T-helper 2 cell (primary cell): ENCODE measurements at regions not wholly inside any gene's neighbourhood (a gene's known extent, or its start where the extent isn't known, plus 50 kb on each side); places are given as distances from the start of the nearest gene placed in this dataset.

Experiments used
- DNase-seq, 5 experiments: peaks; one replicate each; pipeline versions ENCODE4 v3.0.0 to v3.0.0-alpha.2; 2012 to 2022

DNA sequence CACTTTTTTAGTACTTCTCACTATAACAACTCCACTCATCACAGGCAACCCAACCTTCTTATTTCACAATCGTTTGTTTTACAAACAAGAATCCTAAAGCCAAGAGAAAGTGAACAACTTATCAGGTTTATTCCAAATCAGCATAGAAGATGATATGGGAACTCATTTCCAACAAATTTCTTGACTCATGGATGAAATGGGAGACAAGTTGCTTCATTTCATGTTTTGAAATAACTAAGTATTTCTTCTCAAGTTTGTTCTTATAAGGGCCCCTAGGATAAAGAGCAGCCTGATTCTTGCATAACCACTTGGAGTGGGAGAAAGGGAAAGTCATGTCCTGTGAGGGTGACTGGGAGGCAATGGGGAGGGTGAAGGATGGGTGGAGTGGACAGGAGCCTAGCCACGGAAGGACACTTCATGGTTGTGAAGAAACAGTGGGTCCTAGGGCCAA is 168.3 kb downstream of the DUSP6 start:
- no peak for DNase-seq

DNA sequence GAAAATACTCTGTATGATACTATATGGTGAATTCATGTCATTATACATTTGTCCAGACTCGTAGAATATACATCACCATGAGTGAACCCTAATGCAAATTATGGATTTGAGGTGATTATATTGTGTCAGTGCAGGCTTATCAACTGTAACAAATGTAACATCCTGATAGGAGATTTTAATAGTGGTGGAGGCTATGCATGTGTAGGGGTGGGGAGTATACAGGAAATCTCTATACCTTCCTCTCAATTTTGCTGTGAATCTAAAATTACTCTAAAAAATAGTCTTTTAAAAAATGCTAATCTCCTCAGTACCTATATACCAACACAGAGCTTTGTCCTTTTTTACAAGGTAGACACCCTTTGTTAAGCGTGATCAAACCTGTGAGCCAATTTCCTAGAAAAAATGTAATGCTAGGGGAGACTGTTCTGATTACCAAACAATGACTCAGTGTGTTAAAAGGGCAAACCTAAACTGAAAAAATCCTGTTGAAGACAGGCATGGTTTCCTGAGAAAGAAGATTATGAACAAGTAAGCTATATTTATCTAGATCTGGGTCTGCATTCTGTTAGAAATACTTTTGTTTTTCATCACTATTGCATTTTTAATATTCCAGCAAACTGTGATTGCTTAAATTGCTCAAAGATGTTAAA is 170.9 kb downstream of the DUSP6 start:
- DNase-seq: peak in 1 of 5 experiments; percentile 90

DNA sequence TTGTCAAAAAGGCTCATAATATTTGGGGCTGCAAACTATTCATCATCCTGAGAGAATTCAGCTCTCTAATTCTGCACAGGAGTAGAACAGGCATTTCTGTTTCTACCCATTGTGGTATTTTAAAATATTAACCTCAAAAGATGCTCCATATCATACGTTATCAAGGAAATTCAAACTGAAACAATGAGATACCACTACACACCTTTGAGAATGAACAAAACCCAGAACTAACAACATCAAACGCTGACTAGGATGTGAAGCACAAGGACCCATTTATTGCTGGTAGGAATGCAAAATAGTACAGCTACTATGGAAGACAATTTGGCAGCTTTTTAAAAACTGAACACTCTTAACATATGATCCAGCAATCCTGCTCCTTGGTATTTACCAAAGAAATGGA is 171.8 kb downstream of the DUSP6 start:
- peak in 1 of 5 experiments; percentile 85 for DNase-seq

DNA sequence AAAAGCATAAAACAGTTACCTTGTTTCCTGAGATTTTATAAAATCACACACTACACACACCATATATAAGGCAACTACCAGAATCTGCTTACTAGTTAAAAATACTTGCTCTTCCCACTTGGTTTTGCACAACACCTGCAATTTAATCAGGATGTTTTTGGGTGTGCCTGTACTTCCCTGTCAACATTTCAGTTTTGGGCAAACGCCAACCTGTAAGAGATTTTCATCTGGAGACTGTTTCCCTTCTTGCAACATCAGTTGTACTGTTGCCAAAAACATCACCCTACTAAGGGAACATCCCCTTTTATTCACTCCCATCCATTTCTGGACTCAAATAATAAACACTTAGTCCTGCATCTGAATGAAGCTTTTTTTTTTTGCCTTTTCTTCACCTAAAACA is 172.3 kb downstream of the DUSP6 start:
- peak in 1 of 5 experiments; percentile 53 for DNase-seq

DNA sequence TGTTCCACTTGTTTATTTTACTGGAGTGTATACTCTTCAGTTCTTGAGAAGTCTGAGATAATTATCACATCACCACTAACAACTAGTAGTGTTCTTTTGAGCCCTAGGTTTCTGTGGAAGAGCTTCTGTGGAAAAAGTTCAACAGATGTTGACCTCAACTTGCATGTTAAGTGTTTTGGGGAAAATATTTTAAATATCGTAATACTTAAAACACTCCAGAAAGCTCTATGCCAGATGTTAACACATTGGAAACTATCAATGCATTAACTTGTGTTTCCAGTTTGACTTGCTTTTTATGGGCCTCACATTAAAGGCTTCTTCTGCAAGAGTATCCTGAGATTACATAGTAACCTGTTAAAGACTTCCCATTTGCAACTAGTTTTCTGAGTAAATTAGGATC is 173.1 kb downstream of the DUSP6 start:
- peak in 1 of 5 experiments; percentile 87 for DNase-seq

DNA sequence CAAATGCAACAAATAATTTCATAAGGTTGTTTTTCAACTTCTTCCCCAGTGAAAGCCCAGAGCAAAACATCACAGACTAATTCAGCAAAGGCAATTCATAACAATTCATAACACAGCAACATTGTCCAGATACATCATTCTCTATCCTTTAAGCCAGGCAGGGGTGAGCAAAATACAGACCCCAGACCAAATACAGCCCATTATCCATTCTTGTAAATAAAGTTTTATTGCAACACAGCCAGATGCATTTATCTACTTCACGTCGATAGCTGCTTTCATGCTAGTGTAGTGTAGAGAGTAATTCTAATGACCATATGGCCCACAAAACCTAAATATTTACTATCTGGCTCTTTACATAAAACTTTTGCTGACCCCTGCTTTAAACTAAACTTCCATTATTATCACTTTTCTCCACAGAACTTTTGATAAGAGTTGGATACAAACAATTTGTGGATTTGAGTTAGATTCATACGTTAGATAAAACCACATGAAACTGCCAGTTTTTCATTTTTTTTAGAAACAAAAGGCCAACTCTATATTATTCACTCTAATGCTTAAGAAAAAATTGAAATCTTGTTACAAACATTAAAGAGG is 174.4 kb downstream of the DUSP6 start:
- no peak for DNase-seq

DNA sequence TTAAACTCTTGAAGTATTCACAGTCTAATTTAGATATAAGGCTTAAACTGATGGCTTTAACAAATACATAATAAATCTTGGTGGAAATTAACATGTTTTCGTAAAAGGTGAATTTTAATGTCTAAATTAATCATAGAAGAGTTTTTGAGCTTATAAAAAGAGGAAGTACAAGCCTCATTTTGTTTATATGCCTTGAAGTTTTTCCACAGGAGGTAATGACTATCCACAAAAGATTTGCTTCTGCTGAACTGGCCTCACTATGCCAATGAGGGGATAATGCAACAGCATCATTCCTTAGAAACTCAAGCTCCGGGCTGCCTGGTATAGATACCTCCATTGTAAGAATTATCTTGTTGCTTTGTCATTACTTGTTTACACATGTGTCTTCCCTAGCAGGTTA is 175.6 kb downstream of the DUSP6 start:
- no peak for DNase-seq

DNA sequence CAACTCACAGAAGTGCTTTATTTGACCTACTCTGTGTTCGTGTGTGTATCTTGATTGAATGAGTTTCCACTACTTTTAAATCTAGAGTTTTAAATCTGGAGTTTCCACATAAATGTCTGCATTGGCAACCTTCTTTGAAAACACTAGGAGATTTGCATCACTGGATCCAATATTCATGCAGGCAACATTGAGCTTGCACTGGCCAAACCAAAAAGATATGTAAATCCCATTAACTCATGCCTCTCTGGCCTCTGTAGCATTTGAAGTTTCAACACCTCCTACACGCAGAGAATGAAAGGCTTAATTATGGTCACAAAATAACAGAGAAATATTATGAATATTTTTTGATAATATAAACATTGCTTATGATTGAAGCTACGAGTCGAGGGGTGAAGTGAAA is 178.6 kb downstream of the DUSP6 start:
- no peak for DNase-seq

DNA sequence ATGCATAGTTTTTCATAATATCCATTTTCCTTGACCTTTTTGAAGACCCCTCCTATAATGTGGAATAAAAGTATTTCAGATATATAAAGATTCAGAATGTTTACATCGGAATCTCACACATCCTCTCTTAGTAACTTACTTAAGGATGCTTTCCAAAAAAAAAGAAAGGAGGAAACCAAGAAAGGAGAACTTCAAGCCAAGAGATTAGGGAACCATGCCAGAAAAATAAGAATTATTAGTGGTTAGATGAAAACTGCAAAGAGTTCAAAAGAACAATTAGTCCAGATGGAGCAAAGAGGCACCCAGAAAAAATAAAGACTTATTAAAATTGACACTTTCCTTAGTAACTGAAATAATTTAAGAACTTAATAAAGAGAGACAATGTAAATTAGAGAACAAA is 179.2 kb downstream of the DUSP6 start:
- DNase-seq: no peak

DNA sequence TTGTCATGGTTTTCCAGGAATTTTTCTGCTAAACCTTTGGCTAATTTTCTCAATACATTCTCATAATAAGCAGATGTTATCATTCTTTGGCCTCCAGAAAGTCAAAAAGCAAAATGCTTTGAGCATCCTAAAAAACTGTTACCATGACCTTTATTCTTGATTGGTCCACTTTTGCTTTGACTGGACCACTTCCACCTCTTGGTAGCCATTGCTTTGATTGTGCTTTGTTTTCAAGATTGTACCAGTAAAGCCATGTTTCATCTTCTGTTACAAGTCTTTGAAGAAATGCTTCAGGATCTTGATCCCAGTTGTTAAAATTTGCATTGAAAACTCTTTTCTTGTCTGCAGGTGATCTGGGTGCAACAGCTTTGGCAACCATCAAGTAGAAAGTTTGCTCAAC is 180.1 kb downstream of the DUSP6 start:
- no peak for DNase-seq

DNA sequence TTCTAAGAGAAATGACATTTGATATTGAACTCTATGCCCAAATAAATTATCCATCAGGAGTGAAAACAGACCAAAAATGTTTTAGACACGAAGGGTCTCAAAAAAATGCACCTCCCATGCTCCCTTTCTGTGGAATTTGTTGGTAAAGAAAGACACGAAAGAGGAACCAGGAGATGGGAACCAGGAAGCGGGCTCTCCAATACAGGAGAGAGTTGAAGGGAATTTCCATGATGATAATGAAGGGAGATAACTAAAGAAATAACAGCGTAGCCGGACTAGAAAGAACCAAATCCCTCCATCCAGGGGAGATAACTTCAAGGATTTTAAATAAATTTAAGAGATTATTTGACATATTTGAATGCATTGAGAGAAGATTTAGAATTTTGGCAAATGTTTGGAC is 183.0 kb downstream of the DUSP6 start:
- no peak for DNase-seq

DNA sequence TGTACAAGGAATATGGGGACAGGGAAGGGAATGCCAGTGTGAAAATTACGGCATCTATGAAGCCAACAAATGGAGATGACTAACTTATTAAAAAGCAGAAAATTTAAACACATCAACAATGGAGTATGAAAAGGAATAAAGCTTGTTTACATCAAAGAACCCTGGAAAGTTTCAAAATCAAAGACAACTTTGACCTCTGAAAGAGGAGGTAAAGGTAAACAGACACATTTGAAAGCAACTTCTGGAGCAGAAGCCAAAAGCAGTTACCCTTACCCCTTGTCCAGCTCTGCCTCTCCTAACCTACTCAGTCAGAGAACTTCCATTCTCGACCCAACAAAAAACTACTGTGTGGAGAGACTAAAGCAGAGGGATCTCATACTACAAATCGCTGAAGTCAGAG is 184.3 kb downstream of the DUSP6 start:
- DNase-seq: no peak

DNA sequence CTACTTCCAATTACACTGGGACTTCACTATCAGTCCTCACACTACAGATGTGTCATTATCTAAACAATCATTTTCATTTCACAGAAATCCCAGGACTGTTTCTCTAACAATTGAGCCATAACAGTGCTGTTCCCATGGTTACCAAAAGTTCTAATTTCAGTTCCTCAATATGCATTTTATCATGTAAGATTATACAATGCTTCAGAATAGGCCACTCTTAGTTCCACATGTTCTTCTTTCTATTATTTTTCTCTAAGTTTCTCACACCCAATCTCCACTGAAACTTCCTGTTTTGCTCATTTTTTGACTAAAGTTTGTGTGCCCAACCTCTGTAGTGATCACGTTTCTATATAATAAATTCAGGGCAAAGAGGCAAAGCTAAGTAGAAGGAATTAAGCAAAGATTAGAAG is 185.8 kb downstream of the DUSP6 start:
- peak in 1 of 5 experiments; percentile 69 for DNase-seq

DNA sequence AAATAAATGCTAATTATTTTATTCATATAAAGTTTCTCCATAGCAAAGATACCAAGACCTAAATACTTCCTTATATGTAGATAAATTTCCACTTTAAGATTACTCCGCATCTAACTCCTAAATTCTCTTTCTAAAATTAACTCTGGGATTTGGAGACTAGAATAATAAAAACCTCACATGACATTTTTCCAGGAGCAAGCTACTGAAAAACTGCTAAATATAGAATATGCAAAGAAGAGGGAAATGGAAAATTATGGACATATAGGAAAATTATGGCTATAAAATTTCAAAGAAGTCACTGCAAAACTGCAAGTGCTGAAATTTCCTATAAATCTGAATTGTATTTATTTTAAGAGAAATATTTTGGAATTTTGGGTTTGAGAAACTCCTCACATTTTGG is 186.2 kb downstream of the DUSP6 start:
- no peak for DNase-seq

DNA sequence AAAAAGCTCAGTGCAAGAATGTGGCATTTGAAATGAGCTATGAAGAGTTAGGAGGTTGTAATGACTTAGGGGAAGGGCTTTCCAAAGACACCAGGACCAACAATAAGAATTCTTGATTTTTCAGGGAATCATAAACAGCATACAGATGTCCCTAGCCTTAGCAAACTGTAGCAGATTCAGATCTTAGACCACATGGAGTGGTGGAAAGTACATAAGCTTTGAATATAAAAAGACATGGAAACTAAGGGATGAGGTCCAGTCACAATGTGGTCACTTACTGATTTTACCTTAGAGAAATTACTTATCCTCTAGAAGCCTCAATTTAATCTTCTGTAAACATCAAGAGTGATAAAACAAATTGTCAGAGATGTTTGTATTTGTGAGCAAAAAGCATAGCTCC is 186.6 kb downstream of the DUSP6 start:
- no peak for DNase-seq

DNA sequence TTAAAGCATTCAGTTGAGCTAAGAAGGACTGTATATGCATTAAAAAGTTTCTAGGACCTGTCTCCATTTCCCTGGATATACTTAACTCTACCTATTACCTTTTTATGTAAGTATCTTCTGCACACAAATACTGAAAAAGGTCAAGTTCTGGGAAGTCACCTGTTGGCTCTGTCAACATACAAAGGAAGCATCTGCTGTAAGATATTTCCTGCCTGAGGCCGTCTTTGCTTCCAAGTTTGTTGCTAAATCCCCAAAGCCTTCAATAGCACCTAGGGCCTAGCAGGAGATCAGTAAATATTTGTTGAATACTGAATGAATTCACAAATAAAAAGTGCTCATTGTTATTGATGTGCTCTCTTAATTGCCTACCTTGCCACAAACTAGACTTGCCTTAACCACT is 188.4 kb downstream of the DUSP6 start:
- no peak for DNase-seq

DNA sequence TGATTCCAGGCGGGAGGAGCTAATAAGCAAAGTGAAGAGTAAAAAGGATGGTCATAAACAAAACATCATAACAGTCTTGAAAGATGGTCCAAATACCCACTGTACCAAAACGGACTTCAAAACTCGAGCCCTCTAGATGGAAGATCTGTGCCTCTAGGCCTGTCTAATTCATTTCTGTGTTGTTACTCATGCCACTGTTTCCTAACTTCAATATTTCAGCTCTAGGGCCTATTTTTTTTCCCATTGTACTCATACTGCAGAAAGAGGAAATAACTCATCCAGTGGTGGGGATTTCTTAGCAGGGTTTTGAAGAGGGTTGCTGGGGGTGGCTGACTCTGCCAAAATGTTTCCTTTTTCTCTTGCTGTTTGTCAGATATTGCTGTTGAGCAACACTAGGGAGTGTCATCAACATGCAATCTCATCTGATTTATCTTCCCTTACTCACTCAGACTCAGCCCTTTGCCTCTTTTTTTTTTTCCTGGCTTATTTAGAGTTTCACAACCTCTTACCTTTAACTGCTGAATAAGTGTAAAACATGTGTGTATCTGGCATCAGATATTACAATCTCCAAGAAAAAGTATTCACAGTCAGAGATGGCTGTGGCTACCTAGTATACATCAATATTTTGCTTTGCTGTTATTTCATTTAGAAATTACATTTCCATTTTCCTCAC is 189.6 kb downstream of the DUSP6 start:
- DNase-seq: peak in 2 of 5 experiments; percentile 48 to 82

DNA sequence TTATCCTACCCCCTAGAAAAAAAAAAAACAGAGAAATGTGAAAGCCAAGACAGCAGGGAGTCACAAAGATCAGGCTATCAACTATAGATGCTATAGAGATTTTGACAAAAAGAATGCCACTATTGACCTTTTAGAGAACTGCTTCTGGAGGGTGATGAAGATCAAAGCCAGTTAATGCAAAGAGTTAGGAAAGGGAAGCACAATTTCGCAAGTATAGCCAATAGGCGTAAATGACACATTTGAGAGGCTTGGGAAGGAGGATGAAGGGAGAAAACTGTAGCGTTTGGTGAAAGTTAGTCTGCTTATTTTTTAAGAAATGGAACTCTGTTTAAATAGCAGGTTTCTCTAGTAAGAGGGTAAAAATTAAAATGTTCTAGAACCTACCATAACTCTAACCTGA is 190.7 kb downstream of the DUSP6 start:
- DNase-seq: no peak

DNA sequence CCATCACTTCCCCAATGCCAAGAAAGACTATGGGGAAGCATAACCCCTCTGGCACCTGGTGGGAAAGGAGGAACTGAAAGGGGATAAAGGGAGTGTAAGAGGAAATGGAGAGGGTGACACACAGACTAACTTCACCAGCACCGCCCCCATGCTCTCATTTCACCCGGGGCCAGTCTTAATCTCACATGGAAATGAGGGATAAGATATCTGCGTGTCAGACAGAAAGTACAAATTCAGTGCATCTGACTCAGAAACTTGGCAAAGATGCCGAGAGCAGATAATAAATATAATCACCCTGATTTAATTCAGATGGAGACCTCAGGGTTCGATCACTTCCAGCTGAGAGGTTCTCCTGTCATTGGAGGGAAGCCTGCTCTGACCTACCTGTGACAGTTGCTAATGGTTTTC is 191.6 kb downstream of the DUSP6 start:
- DNase-seq: peak in 2 of 5 experiments; percentile 18 to 78

DNA sequence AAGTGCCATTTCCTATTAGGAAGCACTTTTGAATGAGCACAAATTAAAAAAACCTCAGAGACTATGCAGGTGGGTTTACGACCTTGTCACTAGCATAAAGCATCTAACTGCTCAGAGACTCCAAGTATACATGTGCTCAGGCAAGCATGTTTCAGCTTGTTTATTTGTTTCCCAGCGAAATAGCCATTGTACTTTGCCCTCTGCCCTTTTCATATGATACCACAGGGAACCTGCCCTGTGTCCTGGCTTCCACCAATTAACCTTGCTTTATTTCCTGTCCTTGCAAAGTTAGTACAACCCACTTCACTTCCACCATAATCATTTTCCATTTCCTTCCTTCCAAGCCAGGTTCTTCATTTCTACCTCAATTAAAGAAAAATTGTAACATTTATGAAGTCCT is 194.9 kb downstream of the DUSP6 start:
- DNase-seq: no peak

DNA sequence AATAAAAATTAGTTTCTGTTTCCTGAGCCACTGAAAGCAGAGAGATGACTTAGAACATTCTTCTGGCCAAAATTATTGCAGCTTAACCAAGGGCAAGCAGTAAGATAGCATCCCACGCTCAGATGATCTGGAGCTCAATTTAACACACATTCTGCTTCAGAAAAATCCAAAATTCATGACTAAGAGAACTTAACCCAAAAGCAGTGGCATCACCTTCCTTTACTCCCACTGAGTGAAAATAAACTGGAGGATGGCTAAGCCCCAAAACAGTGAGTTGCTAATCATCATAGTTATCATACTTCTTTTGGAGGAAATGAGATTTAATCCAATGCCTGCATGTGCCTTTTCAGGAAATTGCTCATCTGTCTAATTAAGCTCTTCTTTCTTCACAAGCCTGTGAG is 195.4 kb downstream of the DUSP6 start:
- DNase-seq: peak in 1 of 5 experiments; percentile 34

DNA sequence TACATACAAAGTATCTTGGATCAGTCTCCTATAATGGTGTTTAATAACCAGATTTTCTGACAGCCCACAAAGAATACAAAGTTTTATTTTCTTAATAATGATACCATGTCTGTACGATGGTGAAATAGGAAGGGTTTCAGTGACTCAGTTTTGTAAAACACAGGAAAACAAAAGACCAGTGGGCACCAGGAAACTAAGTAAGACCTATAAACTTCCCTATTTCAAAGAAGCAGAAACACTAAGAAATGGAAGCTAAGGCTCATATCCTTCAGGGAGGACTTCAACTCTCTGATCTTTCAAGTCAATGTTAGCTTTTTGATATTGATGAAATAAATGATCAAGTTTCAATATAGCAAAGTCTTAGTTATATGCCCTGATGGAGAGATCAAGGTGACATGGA is 196.0 kb downstream of the DUSP6 start:
- no peak for DNase-seq

DNA sequence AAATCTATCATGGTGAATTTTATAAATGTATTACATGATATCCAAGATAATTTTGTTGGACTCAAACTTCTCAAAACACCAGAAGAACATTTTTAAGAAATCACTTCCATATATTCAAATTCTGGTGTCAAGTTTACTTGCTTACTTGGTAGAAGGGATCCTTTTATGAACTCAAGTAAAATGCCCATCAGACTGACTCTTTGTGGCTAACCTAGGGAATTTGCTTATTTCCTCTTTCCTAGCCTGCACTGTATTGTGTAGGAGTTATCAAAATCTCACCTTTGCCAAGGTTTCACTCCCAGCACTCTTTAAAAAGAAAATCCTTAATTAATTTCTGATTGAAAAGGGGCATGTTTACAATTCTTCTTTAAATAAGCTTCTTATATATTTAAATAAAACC is 196.5 kb downstream of the DUSP6 start:
- no peak for DNase-seq
